HEK293 (cell line): ENCODE measurements at regions not wholly inside any gene's neighbourhood (a gene's known extent, or its start where the extent isn't known, plus 50 kb on each side); places are given as distances from the start of the nearest gene placed in this dataset.

Source experiments
- CTCF ChIA-PET: fragments of 350-600 bp; formaldehyde crosslinking; extraction: SDS; loops from one replicate; lab custom pipeline; 2021; ENCODE audit warnings: antibody characterized with exemption; lab: Yijun Ruan, JAX
- POLR2A ChIA-PET: fragments of 300-600 bp; formaldehyde crosslinking; extraction: SDS; loops from one replicate; lab custom pipeline; 2020; ENCODE audit warnings: antibody characterized with exemption, inconsistent platforms; lab: Yijun Ruan, JAX
- H3K27ac ChIP-seq: fragments of 200-500 bp; sonication (Bioruptor generic); 2 replicates; pipeline ENCODE4 v1.5.1; 2014; ENCODE audit warnings: low read depth, low read length, control low read depth, inconsistent platforms; ENCODE audit errors: extremely low read depth
- H3K36me3 ChIP-seq, 2 experiments: fragments of 200-500 bp in 1 of 2; sonication (Bioruptor generic) in 1 of 2; 1 replicate in 1 of 2; 2 replicates in 1 of 2; pipeline ENCODE4 v1.5.1; 2014 to 2017; ENCODE audit warnings: inconsistent platforms in 2 of 2, low read length in 2 of 2; ENCODE audit not compliant: control insufficient read depth in 2 of 2, insufficient read depth in 1 of 2
- H3K4me1 ChIP-seq: fragments of 200-500 bp; sonication (Bioruptor generic); 2 replicates; pipeline ENCODE4 v1.5.1; 2014; ENCODE audit warnings: mild to moderate bottlenecking, low read length, inconsistent platforms; ENCODE audit not compliant: control insufficient read depth, insufficient read depth
- H3K4me3 ChIP-seq: 2 replicates; pipeline ENCODE4 v1.5.1; 2011; ENCODE audit warnings: low read depth, mild to moderate bottlenecking, control low read depth, low read length, moderate library complexity
- H3K9me3 ChIP-seq: fragments of 200-500 bp; sonication (Bioruptor generic); 2 replicates; pipeline ENCODE4 v1.5.1; 2014; ENCODE audit warnings: low read depth, low read length, inconsistent platforms; ENCODE audit not compliant: control insufficient read depth, insufficient read depth
- HOXC10 ChIP-seq: sonication (generic); formaldehyde crosslinking; IDR thresholded peaks from 2 replicates; pipeline ENCODE4 v1.8.1; 2023; ENCODE audit warnings: mild to moderate bottlenecking, missing genetic modification reagents
- KLF9 ChIP-seq: fragments of 450-650 bp; formaldehyde crosslinking; IDR thresholded peaks from 2 replicates; pipeline ENCODE4 v1.5.1; 2016; ENCODE audit warnings: missing biosample characterization, missing genetic modification characterization, low read depth
- PATZ1 ChIP-seq: fragments of 450-650 bp; formaldehyde crosslinking; IDR thresholded peaks from 2 replicates; pipeline ENCODE4 v1.5.1; 2016; ENCODE audit warnings: missing biosample characterization, missing genetic modification characterization
- ZBTB1 ChIP-seq: fragments of 450-650 bp; formaldehyde crosslinking; IDR thresholded peaks from 2 replicates; pipeline ENCODE4 v1.5.1; 2016; ENCODE audit warnings: missing biosample characterization, missing genetic modification characterization
- ZBTB21 ChIP-seq: fragments of 450-650 bp; formaldehyde crosslinking; IDR thresholded peaks from 2 replicates; pipeline ENCODE4 v1.5.1; 2017; ENCODE audit warnings: missing biosample characterization, missing genetic modification characterization
- ZBTB6 ChIP-seq: fragments of 450-650 bp; formaldehyde crosslinking; IDR thresholded peaks from 2 replicates; pipeline ENCODE4 v1.5.1; 2017; ENCODE audit warnings: missing biosample characterization, missing genetic modification characterization
- ZBTB7A ChIP-seq: fragments of 450-650 bp; formaldehyde crosslinking; IDR thresholded peaks from 2 replicates; pipeline ENCODE4 v1.5.1; 2016; ENCODE audit warnings: low read depth, missing biosample characterization, missing genetic modification characterization
- ZNF184 ChIP-seq: fragments of 450-650 bp; IDR thresholded peaks from 2 replicates; pipeline ENCODE4 v1.5.1; 2018; ENCODE audit warnings: missing biosample characterization, mild to moderate bottlenecking, missing genetic modification characterization
- ZNF280D ChIP-seq: fragments of 450-650 bp; formaldehyde crosslinking; IDR thresholded peaks from 2 replicates; pipeline ENCODE4 v1.5.1; 2016; ENCODE audit warnings: missing biosample characterization, missing genetic modification characterization
- ZNF423 ChIP-seq: fragments of 450-650 bp; formaldehyde crosslinking; IDR thresholded peaks from 2 replicates; pipeline ENCODE4 v1.5.1; 2016; ENCODE audit warnings: missing biosample characterization, missing genetic modification characterization
- ZNF549 ChIP-seq: fragments of 450-650 bp; IDR thresholded peaks from 2 replicates; pipeline ENCODE4 v1.5.1; 2018; ENCODE audit warnings: missing biosample characterization, missing genetic modification characterization, mild to moderate bottlenecking, inconsistent platforms, moderate library complexity
- ZNF610 ChIP-seq: fragments of 450-650 bp; formaldehyde crosslinking; IDR thresholded peaks from 2 replicates; pipeline ENCODE4 v1.5.1; 2016; ENCODE audit warnings: missing biosample characterization, missing genetic modification characterization, borderline replicate concordance
- ZNF660 ChIP-seq: fragments of 450-650 bp; IDR thresholded peaks from 2 replicates; pipeline ENCODE4 v1.5.1; 2018; ENCODE audit warnings: missing biosample characterization, mild to moderate bottlenecking, missing genetic modification characterization
- ZNF747 ChIP-seq: fragments of 450-650 bp; formaldehyde crosslinking; IDR thresholded peaks from 2 replicates; pipeline ENCODE4 v1.5.1; 2016; ENCODE audit warnings: missing biosample characterization, missing genetic modification characterization
- ZNF792 ChIP-seq: fragments of 450-650 bp; formaldehyde crosslinking; IDR thresholded peaks from 2 replicates; pipeline ENCODE4 v1.5.1; 2016; ENCODE audit warnings: missing biosample characterization, missing genetic modification characterization
- ZSCAN16 ChIP-seq: fragments of 450-650 bp; formaldehyde crosslinking; IDR thresholded peaks from 2 replicates; pipeline ENCODE4 v1.5.1; 2016; ENCODE audit warnings: missing biosample characterization, missing genetic modification characterization
- ZSCAN30 ChIP-seq: fragments of 450-650 bp; IDR thresholded peaks from 2 replicates; pipeline ENCODE4 v1.5.1; 2018; ENCODE audit warnings: missing biosample characterization, mild to moderate bottlenecking, missing genetic modification characterization, moderate library complexity
- ZSCAN5A ChIP-seq: fragments of 450-650 bp; formaldehyde crosslinking; IDR thresholded peaks from 2 replicates; pipeline ENCODE4 v1.5.1; 2016; ENCODE audit warnings: missing biosample characterization, missing genetic modification characterization
- TF ChIP-seq, protein P1 (sequence below): fragments of 450-650 bp; formaldehyde crosslinking; IDR thresholded peaks from 2 replicates; pipeline ENCODE4 v1.5.1; 2016; ENCODE audit warnings: missing biosample characterization, missing genetic modification characterization

DNA sequence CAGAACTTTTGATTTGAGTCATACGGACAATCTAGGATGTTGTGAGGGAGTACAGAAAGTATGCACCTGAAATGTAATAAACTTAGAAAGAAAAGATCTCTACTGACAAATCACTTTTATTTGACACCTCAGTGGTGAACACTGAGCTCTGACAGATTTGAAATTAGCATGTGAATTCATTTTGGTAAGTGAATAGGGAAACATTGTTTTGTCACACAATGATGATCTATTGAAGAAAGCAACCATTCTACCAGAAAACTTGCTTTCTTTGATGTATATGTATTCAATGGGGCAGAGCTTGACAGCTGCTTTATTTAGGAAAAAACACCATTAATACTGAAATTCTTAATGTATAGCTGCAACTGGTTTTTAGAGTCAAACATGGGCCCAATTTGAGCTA, 500.5 kb downstream of the CCDC85A start:
- Histone ChIP-seq H3K36me3 (no peaks in the 10 kb centered on the region), H3K4me1 (no peaks in the 10 kb centered on the region), H3K27ac (no peak overlapping the region), H3K9me3 (no peaks in the 10 kb centered on the region), H3K4me3 (no peak overlapping the region)
- ChIA-PET POLR2A (no interaction called here), CTCF (no interaction called here)
- TF ChIP-seq PATZ1, result no peak
- TF ChIP-seq ZBTB7A (tag by site-specific recombination), result no peak
- no peak for TF ChIP-seq ZBTB1 (tag by site-specific recombination)
- no peak for TF ChIP-seq ZNF280D (tag by site-specific recombination)
- TF ChIP-seq KLF9, result no peak
- no peak for TF ChIP-seq ZNF747 (tag by site-specific recombination)
- TF ChIP-seq ZNF792 (tag by site-specific recombination), result no peak
- no peak for TF ChIP-seq ZNF184
- TF ChIP-seq ZSCAN16 (tag by site-specific recombination), result no peak
- TF ChIP-seq ZSCAN30 (tag by site-specific recombination), result no peak
- TF ChIP-seq ZNF660 (tag by site-specific recombination), result no peak
- no peak for TF ChIP-seq ZNF549 (tag by site-specific recombination)
- no peak for TF ChIP-seq ZNF423
- TF ChIP-seq HOXC10 (CRISPR knock-in tag), result no peak
- TF ChIP-seq ZBTB6 (tag by site-specific recombination), result no peak
- TF ChIP-seq ZSCAN5A (tag by site-specific recombination), result no peak
- TF ChIP-seq ZBTB21 (tag by site-specific recombination), result no peak
- no peak for TF ChIP-seq ZNF610 (tag by site-specific recombination)
- TF ChIP-seq, protein P1, sequence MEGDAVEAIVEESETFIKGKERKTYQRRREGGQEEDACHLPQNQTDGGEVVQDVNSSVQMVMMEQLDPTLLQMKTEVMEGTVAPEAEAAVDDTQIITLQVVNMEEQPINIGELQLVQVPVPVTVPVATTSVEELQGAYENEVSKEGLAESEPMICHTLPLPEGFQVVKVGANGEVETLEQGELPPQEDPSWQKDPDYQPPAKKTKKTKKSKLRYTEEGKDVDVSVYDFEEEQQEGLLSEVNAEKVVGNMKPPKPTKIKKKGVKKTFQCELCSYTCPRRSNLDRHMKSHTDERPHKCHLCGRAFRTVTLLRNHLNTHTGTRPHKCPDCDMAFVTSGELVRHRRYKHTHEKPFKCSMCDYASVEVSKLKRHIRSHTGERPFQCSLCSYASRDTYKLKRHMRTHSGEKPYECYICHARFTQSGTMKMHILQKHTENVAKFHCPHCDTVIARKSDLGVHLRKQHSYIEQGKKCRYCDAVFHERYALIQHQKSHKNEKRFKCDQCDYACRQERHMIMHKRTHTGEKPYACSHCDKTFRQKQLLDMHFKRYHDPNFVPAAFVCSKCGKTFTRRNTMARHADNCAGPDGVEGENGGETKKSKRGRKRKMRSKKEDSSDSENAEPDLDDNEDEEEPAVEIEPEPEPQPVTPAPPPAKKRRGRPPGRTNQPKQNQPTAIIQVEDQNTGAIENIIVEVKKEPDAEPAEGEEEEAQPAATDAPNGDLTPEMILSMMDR, result no peak
